ENCODE measurements at regions not wholly inside any gene's neighbourhood (a gene's known extent, or its start where the extent isn't known, plus 50 kb on each side); places are given as distances from the start of the nearest gene placed in this dataset.
"Not testable (repeated sequence)": the region's sequence is repeated elsewhere in the genome, so short reads cannot be mapped to it uniquely, and the experiment has no call there.

- no peak for DNase-seq
Measured at GRCh38 chr6:112665114-112665513, 318.0 kb downstream of the RFPL4B start.

- DNase-seq = no peak
Measured at GRCh38 chr6:112665815-112666214, 318.7 kb downstream of the RFPL4B start.

GRCh38 chr6:112667427-112667826, 320.3 kb downstream of the RFPL4B start:
- no peak for DNase-seq

GRCh38 chr6:112680091-112680490, 333.0 kb downstream of the RFPL4B start:
- DNase-seq = no peak

DNA sequence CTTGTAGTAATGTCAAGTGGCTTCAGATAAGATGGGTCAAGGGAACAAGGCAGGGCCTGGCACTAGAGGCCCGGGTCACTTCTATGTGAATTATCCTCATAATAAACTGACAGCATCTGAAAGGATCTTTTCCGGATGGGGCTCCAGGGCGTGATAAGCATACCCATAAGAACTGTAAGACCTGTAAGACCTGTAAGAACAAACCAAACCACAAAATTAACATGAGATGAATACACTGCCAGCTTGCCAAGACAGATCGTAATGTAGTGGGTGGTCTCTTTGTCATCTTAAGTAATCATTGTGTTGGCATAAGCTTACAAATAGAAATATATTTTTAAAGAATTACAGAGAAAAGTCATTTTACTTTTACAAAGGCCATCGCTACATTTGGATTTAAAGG, 334.9 kb downstream of the RFPL4B start:
- no peak for DNase-seq

DNA sequence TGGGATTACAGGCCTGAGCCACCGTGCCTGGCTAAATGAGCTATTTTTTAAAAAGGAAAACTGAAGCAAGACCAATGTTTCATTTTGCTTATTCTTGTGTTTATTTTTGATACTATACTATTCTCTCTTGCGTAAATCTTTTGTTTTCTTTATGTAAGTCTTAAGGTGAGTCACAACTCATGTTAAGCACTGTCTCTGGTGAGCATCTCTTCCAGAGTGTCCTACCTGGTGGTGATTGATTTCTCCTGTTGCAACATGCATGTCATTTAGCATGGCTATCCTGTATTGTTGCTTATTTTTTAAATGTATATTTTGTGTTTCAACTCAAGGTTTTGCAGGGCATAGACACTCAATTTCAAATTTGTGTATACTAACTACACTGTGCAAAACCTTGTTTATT, 336.0 kb downstream of the RFPL4B start:
- no peak for DNase-seq

DNA sequence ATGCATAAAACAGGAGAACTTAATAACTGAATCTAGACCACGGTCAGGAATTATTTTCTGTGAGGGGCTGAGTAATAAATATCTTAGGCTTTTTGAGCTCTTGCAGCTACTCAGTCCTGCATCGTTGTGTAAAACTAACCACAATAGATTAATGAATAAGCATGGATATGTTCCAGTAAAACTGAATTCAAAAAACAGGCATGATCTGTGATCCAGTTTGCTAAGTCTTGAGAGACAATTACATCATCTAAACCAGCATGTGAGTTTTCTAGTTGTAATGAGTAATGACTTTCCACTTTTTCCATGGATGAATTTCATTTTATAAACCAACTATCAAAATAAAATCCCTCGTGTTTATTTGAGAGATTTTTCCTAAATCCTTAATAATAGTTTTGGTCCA, 336.8 kb downstream of the RFPL4B start:
- no peak for DNase-seq

GRCh38 chr6:112685521-112686220, 338.5 kb downstream of the RFPL4B start:
- not testable (repeated sequence) for DNase-seq

DNA sequence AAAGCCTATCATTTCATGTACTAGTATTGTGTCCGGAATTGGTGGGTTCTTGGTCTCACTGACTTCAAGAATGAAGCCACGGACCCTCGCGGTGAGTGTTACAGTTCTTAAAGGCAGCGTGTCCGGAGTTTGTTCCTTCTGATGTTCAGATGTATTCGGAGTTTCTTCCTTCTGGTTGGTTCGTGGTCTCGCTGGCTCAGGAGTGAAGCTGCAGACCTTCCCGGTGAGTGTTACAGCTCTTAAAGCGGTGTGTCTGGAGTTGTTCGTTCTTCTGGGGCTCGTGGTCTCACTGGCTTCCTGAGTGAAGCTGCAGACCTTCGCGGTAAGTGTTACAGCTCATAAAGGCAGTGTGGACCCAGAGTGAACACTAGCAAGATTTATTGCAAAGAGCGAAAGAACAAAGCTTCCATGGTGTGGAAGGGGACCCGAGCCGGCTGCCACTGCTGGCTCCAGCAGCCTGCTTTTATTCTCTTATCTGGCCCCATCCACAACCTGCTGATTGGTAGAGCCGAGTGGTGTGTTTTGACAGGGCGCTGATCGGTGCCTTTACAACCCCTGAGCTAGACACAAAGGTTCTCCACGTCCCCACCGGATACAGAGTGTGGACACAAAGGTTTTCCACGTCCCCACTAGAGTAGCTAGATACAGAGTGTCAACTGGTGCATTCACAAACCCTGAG, 341.5 kb downstream of the RFPL4B start:
- not testable (repeated sequence) for DNase-seq

GRCh38 chr6:112689183-112689858, 342.2 kb downstream of the RFPL4B start:
- not testable (repeated sequence) for DNase-seq

GRCh38 chr6:112690497-112691202, 343.5 kb downstream of the RFPL4B start:
- DNase-seq = no peak

- DNase-seq = no peak
Measured at GRCh38 chr6:112691289-112691688, 344.2 kb downstream of the RFPL4B start.

GRCh38 chr6:112695001-112695400, 347.9 kb downstream of the RFPL4B start:
- DNase-seq = no peak

GRCh38 chr6:112697265-112697664, 350.1 kb downstream of the RFPL4B start:
- no peak for DNase-seq

DNA sequence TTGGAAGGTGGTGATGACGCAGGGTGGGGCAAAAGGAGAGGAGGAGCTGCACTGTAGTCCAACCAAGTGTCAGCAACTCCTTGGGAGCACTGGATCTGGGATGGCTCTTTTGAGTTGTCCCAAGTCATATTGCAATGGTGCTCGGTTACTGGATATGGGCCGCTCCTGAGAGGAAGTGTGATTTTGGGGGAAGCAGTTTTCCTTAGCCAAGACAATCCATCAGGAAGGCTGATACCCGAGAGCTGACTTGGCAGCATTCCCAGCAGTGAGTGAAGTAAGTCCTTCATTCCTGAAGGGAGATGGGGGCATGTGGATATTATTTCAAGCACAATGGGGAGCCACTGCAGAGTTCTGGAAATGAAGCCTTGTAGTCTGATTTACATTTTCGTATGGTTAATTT, 354.1 kb downstream of the RFPL4B start:
- DNase-seq = no peak

DNA sequence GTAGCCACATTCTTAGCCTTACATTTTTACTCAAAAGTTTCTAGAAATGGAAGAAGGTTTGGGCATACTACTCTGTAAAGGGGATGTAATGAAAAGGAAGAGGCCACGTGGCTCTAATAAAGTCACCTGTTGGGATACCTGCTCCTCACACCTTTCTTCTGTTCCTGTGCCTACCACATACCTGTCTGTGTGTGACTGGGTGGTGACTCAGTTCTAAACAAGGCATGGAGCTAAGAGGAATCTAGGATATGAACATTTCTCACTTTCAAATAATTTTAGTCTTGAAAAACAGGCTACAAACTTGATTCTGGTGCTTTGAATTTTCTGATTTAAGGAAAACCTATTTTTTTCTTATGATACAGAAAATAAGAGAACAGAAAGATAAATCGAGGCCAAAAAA, 363.6 kb downstream of the RFPL4B start:
- no peak for DNase-seq

- no peak for DNase-seq
Measured at GRCh38 chr6:112713402-112713801, 366.3 kb downstream of the RFPL4B start.

GRCh38 chr6:112717401-112717800, 370.3 kb downstream of the RFPL4B start:
- no peak for DNase-seq

DNA sequence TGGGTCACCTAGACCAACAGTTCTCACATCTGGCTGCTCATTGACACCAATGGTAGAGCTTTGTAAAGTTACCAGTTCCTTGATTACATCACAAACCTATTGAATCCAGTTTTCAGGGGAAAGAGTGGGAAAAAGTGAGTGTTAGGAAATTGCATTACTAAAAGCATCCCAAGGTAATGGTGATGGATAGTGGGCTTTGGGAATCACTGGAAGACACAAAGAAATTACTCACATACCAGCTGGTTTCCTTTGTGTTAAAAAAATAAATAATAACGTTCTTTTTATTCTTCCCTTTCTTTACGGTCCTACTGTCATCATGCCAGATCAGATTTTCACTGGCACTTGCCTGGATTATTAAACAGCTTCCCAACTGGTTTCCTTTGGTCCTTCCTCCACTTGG, 370.7 kb downstream of the RFPL4B start:
- DNase-seq = no peak

DNA sequence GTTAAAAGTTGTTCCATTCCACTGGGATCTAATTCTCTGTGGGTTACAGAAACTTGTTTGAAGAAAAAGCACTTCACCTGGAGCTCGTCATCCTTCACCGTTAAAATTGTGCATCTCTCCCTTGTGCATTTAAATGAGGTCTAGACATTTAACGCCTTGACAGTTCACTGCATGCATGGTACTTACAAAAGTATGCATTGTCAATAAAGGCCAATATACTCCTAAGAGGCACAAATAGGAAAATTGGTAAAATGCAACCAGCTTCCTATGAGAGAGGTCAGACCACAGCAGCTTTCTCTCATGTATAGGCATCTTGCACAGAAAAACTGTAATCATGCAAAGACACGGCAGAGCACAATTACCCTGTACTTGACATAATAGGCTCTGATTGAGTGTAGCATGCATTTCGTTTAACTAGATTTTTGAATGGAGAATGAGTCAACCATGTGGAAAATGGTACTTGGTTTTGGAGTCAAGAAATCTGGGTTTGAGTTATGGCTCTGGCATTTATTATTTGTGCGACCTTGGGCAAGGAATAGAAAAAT, 378.5 kb downstream of the RFPL4B start:
- DNase-seq = no peak

GRCh38 chr6:112735129-112735528, 388.0 kb downstream of the RFPL4B start:
- no peak for DNase-seq

DNA sequence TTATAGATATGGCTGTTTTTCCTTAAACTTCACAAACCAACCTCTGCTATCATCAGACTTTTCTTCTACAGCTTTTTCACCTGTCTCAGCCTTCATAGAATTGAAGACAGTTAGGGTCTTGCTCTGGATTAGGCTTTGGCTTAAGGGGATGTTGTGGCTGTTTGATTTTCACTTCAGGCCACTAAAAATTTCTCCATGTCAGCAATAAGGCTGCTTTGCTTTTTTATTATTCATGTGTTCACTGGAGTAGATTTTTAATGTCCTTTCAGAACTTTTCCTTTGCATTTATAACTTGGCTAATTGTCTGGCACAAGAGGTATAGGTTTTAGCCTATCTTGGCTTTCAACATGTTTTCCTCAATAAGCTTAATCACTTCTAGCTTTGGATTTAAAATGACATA, 392.6 kb downstream of the RFPL4B start:
- DNase-seq = no peak

DNA sequence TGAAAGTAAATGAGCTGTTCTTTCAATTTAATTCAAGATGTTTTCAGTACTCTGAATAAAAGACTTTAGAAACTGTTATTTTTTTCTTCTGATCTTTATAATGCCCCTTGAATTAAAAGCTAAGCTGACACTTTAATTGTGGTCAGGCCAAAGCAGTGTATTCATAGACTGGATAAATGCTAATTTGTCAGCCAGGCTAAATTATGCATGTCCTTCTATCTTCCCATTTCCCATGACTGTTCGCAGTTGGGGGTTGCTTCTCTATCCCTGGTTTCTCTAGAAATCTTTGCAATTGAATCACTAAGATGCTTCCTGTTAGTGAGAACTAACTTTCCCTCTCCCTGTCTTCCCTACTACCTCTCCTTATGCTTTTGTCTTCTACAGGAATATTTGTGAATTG, 396.2 kb downstream of the RFPL4B start:
- DNase-seq = no peak

Data from activated CD4-positive, alpha-beta T cell treated with anti-CD3 and anti-CD28 coated beads, Interleukin-2, Interleukin-6, amounts not matched to agents 100 ng/mL and 50 ng/mL, durations not matched to agents 16 hours and 8 hours (primary cell).